Activated CD8-positive, alpha-beta memory T cell treated with anti-CD3 and anti-CD28 coated beads, Interleukin-2, amount 50 U/mL, for 4 hours (primary cell): ENCODE measurements at regions not wholly inside any gene's neighbourhood (a gene's known extent, or its start where the extent isn't known, plus 50 kb on each side); places are given as distances from the start of the nearest gene placed in this dataset.

Experiments used
- DNase-seq: peaks from one replicate; pipeline ENCODE4 v3.0.0-alpha.2; 2020

DNA sequence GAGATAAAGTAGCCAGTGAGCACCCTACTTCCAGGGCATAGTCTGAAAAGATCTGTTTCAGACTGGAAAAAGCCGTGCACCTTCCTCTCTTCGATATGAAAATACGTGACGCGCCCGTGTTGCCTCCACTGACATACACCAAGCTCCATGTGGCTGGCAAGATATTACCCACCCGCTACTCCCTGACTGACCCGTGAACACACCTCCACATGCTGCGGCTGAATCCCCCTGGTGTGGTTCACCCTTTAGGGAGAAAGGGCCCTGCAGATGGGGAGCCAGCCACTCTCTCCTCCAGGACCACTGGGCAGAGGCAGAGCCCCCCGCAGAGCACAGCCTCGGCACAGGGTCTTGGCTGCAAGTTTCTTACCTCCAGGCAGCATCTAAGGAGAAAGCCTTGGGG is 245.0 kb downstream of the BRD1 start:
- no peak for DNase-seq

DNA sequence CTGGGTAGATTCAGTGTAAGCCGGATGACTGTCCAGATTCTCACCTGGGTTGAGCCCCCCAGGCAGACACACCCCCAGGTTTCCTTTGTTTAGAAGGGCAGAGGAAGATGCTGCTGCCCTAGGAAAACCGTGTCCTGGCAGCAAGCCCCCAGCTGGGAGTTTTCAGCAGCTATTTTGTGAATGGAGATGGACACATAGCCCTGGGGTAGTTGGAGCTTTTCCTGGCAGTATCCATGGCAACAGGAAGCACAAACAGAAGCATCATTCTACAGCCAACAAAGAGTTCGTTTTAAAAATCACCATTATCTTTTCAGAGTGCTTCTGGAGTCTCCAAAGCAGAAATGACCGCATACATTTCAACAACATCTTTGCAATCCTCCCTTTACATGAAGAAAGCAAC is 245.5 kb downstream of the BRD1 start:
- DNase-seq = no peak

DNA sequence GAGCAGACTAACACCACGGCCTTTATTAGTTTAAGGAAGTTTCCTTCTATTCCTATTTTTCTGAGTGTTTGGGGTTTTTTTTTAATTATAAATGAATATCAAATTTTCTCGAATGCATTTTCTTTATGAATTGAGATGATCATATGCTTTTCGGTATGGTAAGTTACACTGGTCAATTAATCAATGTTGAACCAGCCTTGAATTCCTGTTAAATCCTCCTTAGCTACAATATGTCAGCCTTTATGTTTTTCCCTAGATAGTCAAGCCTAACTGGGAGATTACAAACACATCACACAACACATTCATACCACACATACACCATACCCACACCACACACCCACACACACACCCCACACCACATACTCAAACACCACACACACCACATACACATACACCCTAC is 247.6 kb downstream of the BRD1 start:
- DNase-seq = no peak

DNA sequence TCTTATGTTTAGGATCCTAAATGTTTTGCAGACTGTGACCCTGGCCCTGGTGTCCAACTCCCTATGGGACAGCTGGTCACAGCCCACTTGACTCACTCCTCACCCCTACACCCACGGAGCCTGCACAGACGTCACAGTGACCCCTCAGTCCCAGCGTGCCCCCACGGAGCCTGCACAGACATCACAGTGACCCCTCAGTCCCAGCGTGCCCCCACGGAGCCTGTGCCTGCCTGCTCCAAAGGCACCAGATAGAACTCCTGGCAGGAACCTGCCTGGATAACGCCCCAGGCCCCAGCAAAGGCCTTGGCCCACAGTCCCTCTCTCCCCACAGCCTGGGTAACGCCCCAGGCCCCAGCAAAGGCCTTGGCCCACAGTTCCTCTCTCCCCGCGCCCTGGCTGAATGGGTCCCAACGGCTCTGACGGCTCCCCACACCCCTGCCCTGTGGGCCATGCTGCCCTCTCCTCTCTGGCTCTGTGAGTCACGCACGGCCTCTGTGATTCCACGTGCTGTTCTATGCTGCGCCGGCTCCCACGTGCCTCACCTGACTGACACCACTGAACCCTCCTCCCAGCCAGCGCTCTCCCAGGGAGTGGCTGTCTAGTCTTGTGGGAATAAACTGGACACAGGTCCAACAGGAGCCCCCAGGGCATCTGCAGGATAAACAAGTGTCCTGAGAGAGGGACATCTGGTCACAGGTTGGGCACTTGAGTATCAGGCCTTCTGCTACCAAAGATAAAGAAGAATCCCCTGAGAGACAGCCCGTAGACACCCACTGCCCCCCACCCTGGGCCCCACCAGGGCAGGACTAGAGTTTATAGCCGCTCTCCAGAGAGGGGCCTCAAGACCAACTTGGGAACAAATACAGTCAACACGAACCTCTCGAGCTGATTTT is 250.3 kb downstream of the BRD1 start:
- no peak for DNase-seq

DNA sequence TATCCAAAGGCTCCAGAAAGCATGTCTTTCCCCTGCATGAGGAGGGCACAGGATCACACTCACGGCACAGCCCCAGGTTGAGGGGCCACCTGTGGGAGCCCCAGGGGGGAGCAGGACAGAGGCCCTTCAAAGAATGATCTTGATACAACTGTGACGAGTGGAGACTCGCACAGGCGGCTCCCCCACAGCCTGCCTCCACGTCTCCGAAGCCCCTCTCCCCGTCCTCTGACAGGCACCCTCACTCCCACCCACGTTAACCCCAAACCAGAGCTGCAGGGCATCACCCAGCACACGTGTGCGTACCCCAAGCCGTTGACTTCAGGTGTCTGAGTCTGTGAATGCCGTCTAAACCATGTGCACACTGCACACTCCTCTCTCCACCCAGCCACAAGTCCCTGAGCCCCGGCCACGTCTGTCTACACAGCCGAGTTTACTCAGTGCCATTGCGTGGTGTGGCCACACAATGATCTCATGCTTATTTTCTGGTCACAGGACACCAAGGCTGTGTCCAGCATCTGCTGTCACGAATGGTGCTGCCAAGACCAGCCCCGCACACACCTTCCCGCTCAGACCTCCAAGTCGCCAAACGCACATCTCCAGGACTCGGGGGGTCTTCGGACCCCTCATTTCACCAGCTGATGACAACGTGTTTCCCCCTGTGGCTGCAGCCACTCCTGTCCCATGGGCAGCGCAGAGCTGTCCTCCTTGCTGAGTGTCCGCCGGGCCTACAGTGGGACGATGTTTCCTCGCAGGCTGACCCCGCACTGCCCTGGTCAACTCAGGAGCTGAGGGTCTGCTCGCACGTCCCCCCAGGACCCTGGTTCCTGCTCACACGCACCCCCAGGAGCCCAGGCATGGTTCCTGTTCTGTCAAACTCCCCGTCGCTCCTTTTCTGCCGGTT is 251.2 kb downstream of the BRD1 start:
- DNase-seq = no peak

DNA sequence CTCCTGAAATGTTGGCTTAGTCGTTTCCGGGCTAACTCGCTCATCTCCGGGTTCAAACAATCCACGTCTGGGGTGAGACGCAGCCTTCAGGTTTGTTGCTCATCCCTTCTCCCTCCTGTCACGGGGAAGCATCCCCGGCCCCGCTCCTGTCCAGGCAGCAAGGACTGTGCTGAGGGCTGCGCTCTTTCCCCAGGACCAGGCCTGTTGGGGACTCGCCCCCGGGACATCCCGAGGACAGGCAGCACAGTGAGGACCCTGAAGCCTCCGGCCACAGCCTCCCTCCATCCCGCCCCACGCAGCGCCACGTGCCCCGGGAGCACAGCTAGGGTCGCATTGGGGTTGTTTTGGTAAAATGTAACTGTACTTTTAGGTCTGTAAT is 252.0 kb downstream of the BRD1 start:
- no peak for DNase-seq

DNA sequence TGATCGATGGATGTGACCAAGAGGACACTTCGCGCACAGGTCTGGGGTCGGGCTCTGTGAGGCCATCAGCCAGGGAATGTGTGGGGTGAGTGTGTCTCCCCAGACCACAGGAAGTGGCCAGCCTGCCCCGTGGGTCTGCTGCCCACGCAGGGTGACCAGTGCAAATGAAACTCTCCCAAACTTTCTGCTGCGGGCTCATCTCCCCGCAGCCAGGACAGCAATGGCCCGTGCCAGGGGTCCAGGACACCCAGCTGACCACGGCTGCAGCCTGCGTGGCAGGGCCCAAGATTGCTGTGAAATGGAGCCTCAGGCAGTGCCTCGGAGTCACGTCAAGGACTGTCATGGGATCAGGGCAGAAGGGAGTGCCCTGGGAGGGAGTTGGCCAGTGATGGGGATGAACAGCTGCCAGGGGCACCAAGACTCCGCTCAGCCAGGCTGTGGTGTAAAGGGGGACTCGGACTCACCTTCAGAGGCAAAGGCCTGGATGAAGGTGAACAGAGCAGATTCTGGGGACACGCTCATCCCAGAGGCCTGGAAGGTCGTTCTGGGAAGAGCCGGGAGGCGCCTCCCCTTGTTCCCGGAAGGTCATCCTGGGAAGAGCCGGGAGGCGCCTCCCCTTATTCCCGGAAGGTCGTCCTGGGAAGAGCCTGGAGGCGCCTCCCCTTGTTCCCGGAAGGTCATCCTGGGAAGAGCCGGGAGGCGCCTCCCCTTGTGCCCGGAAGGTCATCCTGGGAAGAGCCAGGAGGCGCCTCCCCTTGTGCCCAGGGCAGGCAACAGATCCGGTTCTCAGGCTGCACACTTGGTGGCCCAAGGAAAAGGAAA is 252.6 kb downstream of the BRD1 start:
- no peak for DNase-seq

DNA sequence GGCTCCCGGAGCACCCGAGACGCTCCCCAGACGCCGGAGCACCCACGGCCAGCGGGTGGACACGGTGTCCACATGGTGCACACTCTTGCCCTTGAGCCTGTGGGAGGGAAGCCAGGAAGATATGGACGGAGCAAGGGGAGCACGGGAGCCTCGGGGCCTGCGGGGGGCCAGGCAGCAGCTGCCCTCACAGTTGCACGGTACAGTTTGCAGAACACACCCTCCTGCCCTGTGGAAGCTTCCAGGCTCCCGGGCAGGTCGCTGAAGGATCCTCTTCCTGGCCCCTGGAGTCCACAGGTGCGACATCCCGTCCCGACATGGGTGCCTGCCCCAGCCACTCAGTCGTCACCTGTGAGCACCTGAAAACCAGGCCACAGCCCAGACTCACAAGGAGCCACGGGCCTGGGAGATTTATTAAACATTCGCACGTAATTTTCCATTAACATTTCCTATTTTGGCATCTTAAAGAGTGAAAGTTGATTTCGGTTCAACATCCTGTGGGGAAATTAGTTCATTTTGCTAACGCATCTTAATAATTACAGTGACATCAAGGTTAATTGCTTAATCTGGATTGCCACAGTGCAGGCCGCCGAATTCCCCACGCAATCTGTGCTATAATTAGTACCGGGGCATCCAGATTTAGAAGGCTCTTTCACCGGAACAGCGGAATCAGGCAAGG is 253.3 kb downstream of the BRD1 start:
- DNase-seq = no peak

DNA sequence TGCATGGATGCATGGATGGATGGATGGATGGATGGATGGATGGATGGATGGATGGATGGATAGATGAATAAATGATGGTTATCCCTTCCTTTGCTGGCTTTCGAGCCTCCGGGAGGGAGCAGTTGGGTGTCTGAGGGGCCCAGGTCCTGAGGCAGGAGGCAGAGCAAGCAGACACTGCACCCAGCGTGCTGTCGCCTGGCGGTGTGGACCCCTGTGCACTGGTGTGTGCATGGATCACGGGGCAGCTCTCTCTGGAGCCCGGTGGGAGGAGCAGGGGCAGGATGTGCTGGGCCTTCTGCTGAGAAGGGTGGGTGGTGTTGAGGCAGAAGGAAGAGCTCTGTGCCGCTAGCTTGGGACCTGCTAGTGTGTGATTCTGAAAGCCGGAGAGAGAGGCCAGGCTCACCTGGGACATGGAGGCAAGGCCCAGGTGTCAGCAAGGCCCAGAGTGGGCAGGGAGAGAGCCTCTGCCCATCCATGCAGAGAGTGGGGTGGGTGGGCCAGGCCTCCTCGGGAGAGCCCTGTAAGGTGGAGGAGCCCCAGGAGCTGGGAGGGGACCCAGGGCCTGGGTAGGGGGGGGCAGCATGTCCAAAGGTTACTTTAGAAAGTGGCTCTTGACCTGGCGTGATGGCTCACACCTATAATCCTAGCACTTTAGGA is 254.4 kb downstream of the BRD1 start:
- no peak for DNase-seq

DNA sequence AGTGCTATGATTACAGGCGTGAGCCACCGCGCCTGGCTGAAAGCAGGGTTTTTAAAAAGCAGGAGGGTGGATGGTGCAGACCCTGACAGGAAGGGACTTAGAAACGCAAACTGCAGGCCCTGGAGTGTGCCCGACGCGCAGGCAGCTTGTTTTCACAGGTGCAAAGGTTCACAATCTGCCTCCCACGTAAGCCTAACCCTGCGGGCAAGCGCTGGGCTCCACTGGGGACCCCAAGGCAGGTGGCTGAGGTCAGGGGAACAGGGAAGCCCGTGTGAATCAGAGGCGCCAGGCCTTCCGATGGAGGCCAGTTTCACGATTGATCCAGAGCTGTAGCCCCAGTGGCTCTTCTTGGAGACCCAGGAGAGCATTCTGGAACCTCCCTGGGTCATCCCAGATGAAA is 256.3 kb downstream of the BRD1 start:
- DNase-seq = no peak

DNA sequence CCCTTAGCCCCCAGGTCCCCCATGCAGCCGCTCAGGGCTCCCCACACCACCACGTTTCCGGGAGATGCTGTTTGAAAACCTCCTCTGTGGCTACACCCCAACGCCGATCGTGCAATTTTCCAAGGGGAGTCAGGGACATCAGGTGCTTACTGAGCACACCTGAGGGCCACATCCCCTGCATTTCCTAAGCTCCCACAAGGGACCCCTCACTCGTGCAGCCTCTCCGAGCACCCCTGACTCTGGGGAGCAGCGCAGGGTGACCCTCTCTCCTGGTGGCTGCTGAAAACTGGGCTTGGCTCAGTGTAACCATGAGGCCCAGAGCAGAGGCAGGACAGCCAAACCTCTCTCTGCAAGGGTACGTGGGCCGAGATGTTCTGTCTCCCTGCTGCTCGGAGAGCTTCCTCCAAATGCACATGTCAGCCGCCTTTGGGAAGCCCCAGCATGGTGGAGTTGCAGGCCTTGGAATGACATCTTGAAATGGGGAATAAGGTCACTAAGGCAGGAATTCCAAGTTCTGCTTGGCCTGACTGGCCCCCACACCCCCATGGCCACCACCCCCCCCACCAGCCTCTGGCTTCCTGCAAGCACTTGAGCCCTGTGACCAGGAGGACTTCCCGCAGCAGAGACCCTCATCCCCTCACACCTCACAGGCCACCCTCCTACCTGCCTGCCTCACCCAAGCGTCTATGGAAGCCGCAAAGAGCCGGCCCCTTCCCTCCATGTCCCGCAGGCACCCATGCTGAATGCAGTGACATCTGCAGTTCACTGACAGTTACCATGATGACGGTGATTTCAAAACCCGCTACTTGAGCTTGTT is 257.4 kb downstream of the BRD1 start:
- DNase-seq = no peak

DNA sequence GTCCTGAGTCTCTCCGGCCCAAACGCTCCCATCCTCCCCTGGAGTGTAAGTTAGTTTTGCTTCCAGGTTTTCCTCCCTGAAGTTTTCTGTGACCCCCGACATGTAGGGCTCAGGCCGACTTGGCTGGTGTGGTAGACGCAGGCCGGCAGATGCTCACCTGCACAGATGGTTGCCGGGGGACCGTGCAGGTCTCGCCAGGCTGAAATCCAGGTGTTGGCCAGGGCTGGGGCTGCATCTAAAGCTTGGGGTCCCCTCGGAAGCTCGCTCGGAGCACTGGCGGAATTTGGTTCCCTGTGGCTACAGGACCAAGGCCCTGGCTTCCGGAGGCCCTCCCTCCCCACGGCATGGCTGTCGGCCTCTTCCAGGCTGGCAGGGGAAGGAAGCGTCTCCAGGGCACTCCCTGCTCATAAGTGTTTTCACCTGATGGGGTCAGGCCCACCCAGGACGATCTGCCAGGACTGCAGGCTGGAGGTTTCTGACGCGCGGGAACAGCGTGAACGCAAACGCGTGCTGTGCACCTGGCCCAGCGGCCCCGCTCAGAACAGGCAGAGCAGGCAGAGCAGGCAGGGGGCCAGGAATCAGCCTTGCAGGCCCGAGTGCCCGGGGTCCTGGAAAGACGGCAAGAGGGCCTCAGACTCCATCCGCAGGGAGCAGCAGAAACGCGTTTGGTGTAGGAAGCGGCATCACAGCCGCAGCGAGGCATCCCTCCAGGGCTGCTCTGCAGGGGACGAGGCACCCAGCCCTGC is 258.2 kb downstream of the BRD1 start:
- no peak for DNase-seq

DNA sequence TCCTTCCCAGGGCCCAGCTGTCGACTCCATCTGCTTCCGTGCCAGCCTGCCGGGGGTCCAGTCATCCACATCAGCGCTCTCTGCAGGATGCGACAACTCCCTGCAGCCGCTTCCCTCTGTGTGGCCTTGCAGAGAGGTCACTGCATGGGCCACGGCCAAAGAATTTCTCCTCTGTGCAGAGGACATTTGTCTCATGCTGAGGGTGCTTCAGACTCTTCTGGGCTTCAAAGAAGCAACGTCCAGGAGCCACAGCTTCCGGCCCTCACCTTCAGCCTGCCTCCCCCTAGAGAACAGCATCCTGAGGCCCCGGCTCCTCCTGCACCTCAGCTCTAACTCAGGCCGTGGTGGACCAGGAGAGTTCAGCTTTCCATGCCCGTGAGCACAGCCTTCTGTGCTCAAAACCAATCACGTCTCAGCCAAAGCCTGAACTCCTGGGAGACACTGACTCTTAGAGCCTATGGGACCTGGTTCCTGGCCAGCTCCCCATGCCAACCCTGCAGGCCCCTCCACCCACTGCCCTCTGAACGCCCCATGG is 258.9 kb downstream of the BRD1 start:
- DNase-seq = no peak

DNA sequence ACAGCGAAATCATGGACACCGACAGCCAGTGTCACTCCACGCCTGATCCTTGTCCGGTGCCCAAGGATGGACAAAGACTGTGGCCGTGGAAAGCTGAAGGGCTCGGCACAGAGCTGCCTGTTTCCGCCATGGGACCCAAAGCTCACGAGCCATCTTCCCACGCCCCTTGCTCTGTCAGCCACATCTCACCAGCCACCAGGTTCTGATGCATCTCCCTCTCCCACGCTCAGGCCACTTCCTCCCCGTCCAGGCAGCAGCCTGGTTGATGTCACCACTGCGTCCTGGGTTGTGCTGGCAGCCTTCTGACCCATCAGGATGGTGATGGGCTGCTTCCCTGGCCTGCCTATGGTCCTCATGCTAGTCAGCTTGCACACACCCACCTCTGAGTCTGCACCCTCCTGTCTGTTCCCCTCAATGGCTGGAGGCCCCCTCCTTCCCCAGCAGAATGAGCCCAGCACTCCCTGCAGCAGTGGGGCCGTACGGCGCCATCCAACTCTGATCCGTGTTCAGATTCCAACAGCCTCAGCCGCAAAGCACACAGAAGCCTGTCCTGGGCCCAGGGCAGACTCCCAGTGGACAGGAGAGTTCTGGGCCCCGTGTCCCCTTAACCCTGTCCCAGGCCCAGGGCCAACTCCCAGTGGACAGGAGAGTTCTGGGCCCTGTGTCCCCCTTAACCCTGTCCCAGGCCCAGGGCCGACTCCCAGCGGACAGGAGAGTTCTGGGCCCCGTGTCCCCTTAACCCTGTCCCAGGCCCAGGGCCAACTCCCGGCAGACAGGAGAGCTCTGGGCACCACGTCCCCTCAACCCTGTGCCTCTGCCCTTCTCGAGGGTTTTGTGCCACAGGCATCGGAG is 259.5 kb downstream of the BRD1 start:
- DNase-seq = no peak

DNA sequence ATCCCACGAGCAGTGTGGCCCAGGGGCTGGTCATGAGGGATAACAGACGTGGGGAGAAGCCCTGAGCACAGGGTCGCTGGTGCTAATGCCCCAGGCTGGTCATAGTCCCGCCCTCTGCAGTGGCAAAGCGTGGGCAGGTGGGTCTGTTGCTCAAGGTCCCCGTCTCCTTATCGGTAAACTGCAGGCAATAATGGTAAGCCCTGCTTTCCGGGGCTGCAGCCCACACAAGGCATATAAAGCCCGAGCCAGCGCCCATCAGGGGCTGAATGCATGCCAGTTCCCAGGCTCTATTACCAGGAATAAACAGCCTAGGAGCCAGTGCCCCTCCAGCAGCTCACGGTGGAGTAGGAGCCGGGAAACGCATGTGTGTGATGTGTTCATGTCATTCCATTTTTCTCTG is 261.0 kb downstream of the BRD1 start:
- DNase-seq = no peak

DNA sequence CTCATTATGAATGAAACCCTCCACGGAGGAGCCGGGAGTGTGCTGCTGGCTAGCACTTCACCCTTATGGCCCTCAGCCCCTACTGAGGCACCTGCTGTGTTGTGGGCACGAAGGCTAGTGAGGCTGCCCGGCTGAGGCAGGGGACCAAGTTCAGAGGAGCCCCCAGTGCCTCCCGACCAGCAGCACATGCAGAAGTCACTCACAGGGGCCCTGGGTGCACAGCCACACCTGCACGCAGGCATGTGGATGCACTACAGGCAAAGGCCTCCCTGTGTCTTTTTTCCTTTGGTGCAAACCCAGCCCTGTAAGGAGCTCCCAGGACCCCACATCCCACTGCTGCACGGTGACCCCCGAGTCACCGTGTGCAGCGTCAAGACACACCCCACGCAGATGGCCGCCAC is 261.5 kb downstream of the BRD1 start:
- no peak for DNase-seq

DNA sequence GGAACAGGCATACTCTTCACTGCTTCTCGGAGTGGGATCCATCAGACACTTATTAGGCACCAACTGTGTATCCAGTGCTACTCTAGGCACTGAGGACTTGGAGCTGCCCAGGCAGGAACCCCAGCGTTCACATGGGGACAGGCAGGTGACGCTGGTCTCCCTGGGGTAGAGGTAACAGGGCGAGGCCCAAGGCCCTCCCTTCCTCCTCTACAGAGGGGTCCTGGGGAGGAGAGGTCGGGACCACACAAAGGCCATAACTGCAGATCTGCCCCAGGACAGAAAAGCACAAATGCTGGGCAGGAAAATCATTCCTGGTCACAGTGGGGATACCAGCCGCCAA is 262.2 kb downstream of the BRD1 start:
- no peak for DNase-seq

DNA sequence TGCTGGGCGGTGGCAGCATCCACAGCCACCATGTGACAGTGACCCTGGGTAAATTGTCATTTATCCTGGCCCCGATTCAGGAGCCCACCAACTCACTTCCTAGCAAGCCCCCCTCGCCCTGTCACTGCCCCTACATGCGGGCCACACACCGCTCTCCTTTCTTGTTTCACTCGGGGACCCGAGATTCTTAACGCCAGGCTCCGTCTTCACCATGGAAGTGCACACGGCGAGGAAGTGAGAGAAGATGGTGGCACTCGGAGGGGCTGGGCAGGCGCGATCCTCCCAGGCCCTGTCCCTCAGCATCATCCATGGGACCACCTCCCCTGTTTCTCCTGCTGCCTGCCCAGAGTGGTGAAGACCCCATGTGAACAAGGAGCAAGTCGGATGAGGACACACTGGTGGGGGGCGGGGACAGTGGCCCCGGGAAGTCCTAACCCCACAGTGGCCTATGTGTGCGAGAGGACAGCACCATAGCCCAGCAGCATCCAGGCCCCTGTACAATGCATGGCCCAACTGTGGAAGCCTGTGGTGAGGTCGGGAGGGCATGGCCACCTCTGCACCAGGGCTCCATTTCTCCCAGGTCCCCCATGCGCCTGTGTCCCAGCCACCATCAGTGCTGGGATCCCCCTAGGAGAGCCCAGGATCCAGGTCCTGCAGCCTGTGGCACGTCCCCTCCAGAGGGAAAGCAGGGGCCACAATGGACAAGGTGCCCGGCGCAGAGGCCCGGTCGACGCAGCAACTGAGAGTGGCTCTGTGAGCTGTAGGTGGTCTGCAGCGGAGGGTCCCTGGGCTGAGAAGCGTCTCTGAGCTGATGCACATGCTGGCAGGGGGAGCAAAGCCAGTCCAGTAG is 262.8 kb downstream of the BRD1 start:
- DNase-seq = no peak
